ENCODE measurements at regions not wholly inside any gene's neighbourhood (a gene's known extent, or its start where the extent isn't known, plus 50 kb on each side); places are given as distances from the start of the nearest gene placed in this dataset.

- TF ChIP-seq CTCF (conservative IDR thresholded peaks at IDR 0.05) = no peak
- no peak overlapping the region for H3K27ac ChIP-seq
Observed at GRCh38 chrX:39137363-39137954, 336.2 kb downstream of the MID1IP1 start.

- H3K27ac ChIP-seq = no peak overlapping the region
- TF ChIP-seq CTCF (conservative IDR thresholded peaks at IDR 0.05) = no peak
Observed at GRCh38 chrX:39140581-39140980, 339.3 kb downstream of the MID1IP1 start.

- H3K27ac ChIP-seq = peak overlapping the region; percentile 22; the same call in 1 of the 2 replicates
- no peak for TF ChIP-seq CTCF (conservative IDR thresholded peaks at IDR 0.05)
Observed at GRCh38 chrX:39144323-39144722, 343.1 kb downstream of the MID1IP1 start.

GRCh38 chrX:39144956-39145355 is 343.7 kb downstream of the MID1IP1 start:
- TF ChIP-seq CTCF (conservative IDR thresholded peaks at IDR 0.05) = no peak
- H3K27ac ChIP-seq = no peak overlapping the region; the same call in 1 of the 2 replicates

- TF ChIP-seq CTCF (conservative IDR thresholded peaks at IDR 0.05) = no peak
Observed at GRCh38 chrX:39145859-39146258, 344.6 kb downstream of the MID1IP1 start.

GRCh38 chrX:39149761-39150160 is 348.5 kb downstream of the MID1IP1 start:
- peak; percentile 46 for TF ChIP-seq CTCF (conservative IDR thresholded peaks at IDR 0.05)
- H3K27ac ChIP-seq = no peak overlapping the region

More at GRCh38 chrX:39145859-39146258, 344.6 kb downstream of the MID1IP1 start:
- no peak overlapping the region for H3K27ac ChIP-seq

- no peak for TF ChIP-seq CTCF (conservative IDR thresholded peaks at IDR 0.05)
- no peak overlapping the region for H3K27ac ChIP-seq
Observed at GRCh38 chrX:39150220-39150619, 349.0 kb downstream of the MID1IP1 start.

Measured in VCaP (cell line).